SH-SY5Y (cell line): ENCODE measurements at regions not wholly inside any gene's neighbourhood (a gene's known extent, or its start where the extent isn't known, plus 50 kb on each side); places are given as distances from the start of the nearest gene placed in this dataset.

Source experiments
- GATA2 ChIP-seq: IDR thresholded peaks from 2 replicates; pipeline ENCODE4 v1.6.1; 2011; ENCODE audit warnings: mild to moderate bottlenecking, low read depth, low read length
- GATA3 ChIP-seq: IDR thresholded peaks from 2 replicates; pipeline ENCODE4 v1.6.1; 2011; ENCODE audit warnings: low read depth, mild to moderate bottlenecking, low read length, moderate library complexity

GRCh38 chr17:17422217-17422610, 54.6 kb upstream of the MED9 start:
- no peak for TF ChIP-seq GATA3
- TF ChIP-seq GATA2 = no peak

- no peak for TF ChIP-seq GATA2
Observed at GRCh38 chr17:17422641-17423040, 54.2 kb upstream of the MED9 start.

GRCh38 chr17:17423656-17424055, 53.1 kb upstream of the MED9 start:
- TF ChIP-seq GATA3 (no peak), GATA2 (no peak)

- no peak for TF ChIP-seq GATA2
- TF ChIP-seq GATA3 = no peak
Observed at GRCh38 chr17:17424552-17424951, 52.2 kb upstream of the MED9 start.

- TF ChIP-seq GATA3 = no peak
- TF ChIP-seq GATA2 = no peak
Observed at GRCh38 chr17:17425005-17425404, 51.8 kb upstream of the MED9 start.

- no peak for TF ChIP-seq GATA3
- no peak for TF ChIP-seq GATA2
Observed at GRCh38 chr17:17425591-17425990, 51.2 kb upstream of the MED9 start.

GRCh38 chr17:17426184-17426583, 50.6 kb upstream of the MED9 start:
- TF ChIP-seq GATA2 = no peak
- TF ChIP-seq GATA3 = no peak
